ENCODE measurements at regions not wholly inside any gene's neighbourhood (a gene's known extent, or its start where the extent isn't known, plus 50 kb on each side); places are given as distances from the start of the nearest gene placed in this dataset.

DNA sequence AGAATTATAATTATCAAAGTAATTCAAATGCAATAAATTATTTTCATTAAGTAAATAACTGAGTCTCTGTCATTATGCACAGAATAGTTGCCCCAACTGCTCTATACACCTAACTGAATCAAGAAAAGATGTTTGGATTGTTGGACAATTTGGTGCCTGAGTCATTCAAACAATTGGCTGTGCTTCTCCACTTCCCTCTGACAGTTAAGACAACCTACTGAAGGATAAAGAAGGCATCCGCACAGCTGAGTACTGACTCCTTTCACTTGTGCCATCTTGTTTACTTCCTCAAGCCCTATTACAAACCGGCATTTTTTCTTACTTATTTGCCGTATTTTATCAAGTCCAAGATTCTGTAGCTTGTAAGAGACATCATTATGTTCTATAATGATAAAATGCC lies 110.6 kb upstream of the C1QTNF7 start:
- Mint-ChIP-seq H3K36me3 (ENCODE audit: low read depth) (no peaks in the 10 kb centered on the region), H3K4me3 (no peak overlapping the region), H3K4me1 (peaks cover 5% of the 10 kb centered on the region), H3K27me3 (ENCODE audit: low read depth) (no peaks in the 10 kb centered on the region), H3K27ac (ENCODE audit: unreplicated experiment) (no peak overlapping the region), H3K9me3 (peaks cover 3% of the 10 kb centered on the region)
- TF ChIP-seq CTCF (conservative IDR thresholded peaks at IDR 0.05) = no peak
- no peak for DNase-seq (ENCODE audit: low read depth, low spot score)

GRCh38 chr4:15318621-15319348 lies 109.0 kb upstream of the C1QTNF7 start:
- peaks cover 3% of the 10 kb centered on the region for H3K9me3 Mint-ChIP-seq
- H3K27me3 Mint-ChIP-seq (ENCODE audit: low read depth) = no peaks in the 10 kb centered on the region
- no peak overlapping the region for H3K27ac Mint-ChIP-seq (ENCODE audit: unreplicated experiment)
- H3K4me3 Mint-ChIP-seq = no peak overlapping the region
- no peaks in the 10 kb centered on the region for H3K36me3 Mint-ChIP-seq (ENCODE audit: low read depth)
- peaks cover 9% of the 10 kb centered on the region for H3K4me1 Mint-ChIP-seq
- no peak for TF ChIP-seq CTCF (conservative IDR thresholded peaks at IDR 0.05)
- DNase-seq (ENCODE audit: low read depth, low spot score) = no peak

DNA sequence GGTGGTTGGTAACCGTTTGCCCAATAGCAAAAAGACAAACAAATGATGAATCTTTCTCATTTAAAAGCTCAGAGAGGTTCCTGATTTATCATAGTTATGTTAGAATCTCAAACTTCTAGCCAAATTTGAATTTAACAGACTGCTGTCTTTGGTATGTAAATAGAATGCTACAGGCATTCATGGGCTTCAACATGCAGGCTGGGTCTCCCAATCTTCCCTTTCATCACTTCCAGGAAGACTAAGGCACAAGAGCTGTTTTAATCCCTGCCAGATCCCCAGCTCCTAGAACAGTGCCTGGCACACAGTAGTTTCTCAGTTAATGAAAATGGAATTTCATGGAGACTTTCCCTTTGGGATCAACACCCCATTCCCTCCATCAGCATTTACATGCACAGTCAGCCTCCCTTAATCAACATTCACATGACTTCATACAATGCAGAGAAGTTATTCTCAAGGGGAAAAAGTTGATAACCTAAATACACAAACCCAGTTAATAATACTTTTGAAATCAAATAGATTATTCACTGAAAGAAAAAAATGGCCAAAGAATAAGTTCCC lies 107.6 kb upstream of the C1QTNF7 start:
- Mint-ChIP-seq H3K9me3 (no peaks in the 10 kb centered on the region), H3K4me3 (no peak overlapping the region), H3K4me1 (peaks cover 15% of the 10 kb centered on the region), H3K27me3 (ENCODE audit: low read depth) (no peaks in the 10 kb centered on the region), H3K36me3 (ENCODE audit: low read depth) (no peaks in the 10 kb centered on the region), H3K27ac (ENCODE audit: unreplicated experiment) (no peak overlapping the region)
- DNase-seq (ENCODE audit: low read depth, low spot score) = no peak
- no peak for TF ChIP-seq CTCF (conservative IDR thresholded peaks at IDR 0.05)

DNA sequence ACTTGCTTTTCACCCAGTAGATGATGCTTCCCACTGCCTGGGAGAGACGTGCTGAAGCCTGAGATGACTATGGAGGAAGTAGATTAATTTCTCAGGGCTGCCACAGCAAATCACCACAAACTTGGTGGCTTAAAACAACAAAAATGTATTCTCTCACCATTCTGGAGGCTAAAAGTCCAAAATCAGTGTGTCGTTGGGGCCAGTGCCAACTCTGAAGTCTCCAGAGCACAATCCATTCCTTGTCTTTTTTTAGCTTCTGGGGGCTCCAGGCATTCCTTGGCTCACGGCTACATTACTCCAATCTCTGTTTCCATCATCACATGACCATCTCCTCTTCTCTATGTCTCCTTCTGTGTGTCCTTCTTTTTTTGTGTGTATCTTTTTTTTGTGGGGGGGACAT lies 105.8 kb upstream of the C1QTNF7 start:
- peaks cover 15% of the 10 kb centered on the region for H3K4me1 Mint-ChIP-seq
- no peaks in the 10 kb centered on the region for H3K9me3 Mint-ChIP-seq
- no peaks in the 10 kb centered on the region for H3K27me3 Mint-ChIP-seq (ENCODE audit: low read depth)
- no peak overlapping the region for H3K4me3 Mint-ChIP-seq
- no peak for DNase-seq (ENCODE audit: low read depth, low spot score)
- no peaks in the 10 kb centered on the region for H3K36me3 Mint-ChIP-seq (ENCODE audit: low read depth)
- no peak overlapping the region for H3K27ac Mint-ChIP-seq (ENCODE audit: unreplicated experiment)
- TF ChIP-seq CTCF (conservative IDR thresholded peaks at IDR 0.05) = no peak

DNA sequence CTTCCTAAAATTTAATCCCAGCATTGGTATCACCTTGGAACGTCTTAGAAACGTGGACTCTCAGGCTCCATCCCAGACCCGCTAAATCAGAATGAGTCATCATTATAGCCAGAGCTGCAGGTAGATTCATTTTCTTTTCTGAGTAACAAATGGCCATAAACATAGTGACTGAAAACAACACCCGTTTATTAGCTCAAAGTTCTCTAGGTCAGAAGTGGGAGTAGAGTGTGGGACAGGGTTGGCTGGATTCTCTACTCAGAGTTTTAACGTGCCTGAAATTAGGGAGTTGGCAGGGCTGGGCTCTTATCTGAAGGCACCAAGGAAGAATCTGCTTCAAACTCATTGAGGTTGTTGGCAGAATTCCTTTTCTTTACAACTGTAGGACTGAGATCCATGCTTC lies 101.8 kb upstream of the C1QTNF7 start:
- no peak overlapping the region for H3K4me3 Mint-ChIP-seq
- H3K36me3 Mint-ChIP-seq (ENCODE audit: low read depth) = no peaks in the 10 kb centered on the region
- peaks cover 15% of the 10 kb centered on the region for H3K4me1 Mint-ChIP-seq
- H3K27me3 Mint-ChIP-seq (ENCODE audit: low read depth) = no peaks in the 10 kb centered on the region
- DNase-seq (ENCODE audit: low read depth, low spot score) = no peak
- TF ChIP-seq CTCF (conservative IDR thresholded peaks at IDR 0.05) = no peak
- no peaks in the 10 kb centered on the region for H3K9me3 Mint-ChIP-seq
- H3K27ac Mint-ChIP-seq (ENCODE audit: unreplicated experiment) = no peak overlapping the region

Data from neural crest cell (in vitro differentiated cells).